ENCODE measurements at regions not wholly inside any gene's neighbourhood (a gene's known extent, or its start where the extent isn't known, plus 50 kb on each side); places are given as distances from the start of the nearest gene placed in this dataset.

- H3K9ac ChIP-seq (replicated peaks; ENCODE audit: extremely low read depth, insufficient read depth, low read length), result no peak overlapping the region
- no peaks in the 10 kb centered on the region for H3K36me3 ChIP-seq (ENCODE audit: control insufficient read depth in 2 of 2, extremely low read depth in 1 of 2, insufficient read depth in 2 of 2, low read length in 2 of 2)
- H3K9me1 ChIP-seq (replicated peaks; ENCODE audit: control insufficient read depth, extremely low read depth, insufficient read depth, low read length), result no peaks in the 10 kb centered on the region
- intact Hi-C loops (cut with micrococcal nuclease), result no loop called here
- no peak for DNase-seq (ENCODE audit: low read depth, low spot score)
- no TSS peak for BruUV-seq (replicated peaks)
- no peak overlapping the region for H3K4me2 ChIP-seq (ENCODE audit: insufficient read depth, low read length)
- H3K4me1 ChIP-seq (ENCODE audit: control insufficient read depth, extremely low read depth, insufficient read depth, low read length), result no peaks in the 10 kb centered on the region
- no peak overlapping the region for H2AFZ ChIP-seq (ENCODE audit: low read depth, low read length)
- no peaks in the 10 kb centered on the region for H3K27me3 ChIP-seq (ENCODE audit: control insufficient read depth in 2 of 2, insufficient read depth in 2 of 2, low read length in 2 of 2)
- no peak overlapping the region for H3K4me3 ChIP-seq (replicated peaks in 1 of 3; ENCODE audit: insufficient read depth in 1 of 3, low read depth in 1 of 3, low read length in 3 of 3)
- CTCF ChIA-PET, result interaction anchor here (1.6 kb wide), 1 partner anchor 7 kb away, joined by 4 read pairs; no protein-coding TSS in a partner anchor
- POLR2A ChIA-PET, result no interaction called here
- H3K9me3 ChIP-seq (replicated peaks; ENCODE audit: control insufficient read depth, insufficient read depth, low read length), result no peaks in the 10 kb centered on the region
- no peak overlapping the region for H3K27ac ChIP-seq (ENCODE audit: insufficient read depth, low read depth, low read length)
- no peaks in the 10 kb centered on the region for H3K79me2 ChIP-seq (ENCODE audit: control insufficient read depth, insufficient read depth, low read length)
- no peak for TF ChIP-seq JUN (IDR thresholded peaks at IDR 0.05; ENCODE audit: borderline replicate concordance, insufficient read depth, insufficient read length, low read depth)
- TF ChIP-seq, protein P1, sequence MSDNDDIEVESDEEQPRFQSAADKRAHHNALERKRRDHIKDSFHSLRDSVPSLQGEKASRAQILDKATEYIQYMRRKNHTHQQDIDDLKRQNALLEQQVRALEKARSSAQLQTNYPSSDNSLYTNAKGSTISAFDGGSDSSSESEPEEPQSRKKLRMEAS (IDR thresholded peaks at IDR 0.05; ENCODE audit: insufficient read depth, insufficient read length), result no peak
- TF ChIP-seq POLR2A (IDR thresholded peaks at IDR 0.05; ENCODE audit: low read depth, low read length), result no peak
- no peak for TF ChIP-seq MYC (IDR thresholded peaks at IDR 0.05; ENCODE audit: low read depth, low read length)
- TF ChIP-seq FOS (IDR thresholded peaks at IDR 0.05; ENCODE audit: borderline replicate concordance, insufficient read depth, low read length), result no peak
- TF ChIP-seq EZH2 (IDR thresholded peaks at IDR 0.05; ENCODE audit: borderline replicate concordance, low read depth, low read length, severe bottlenecking), result no peak
- TF ChIP-seq CTCF (IDR thresholded peaks at IDR 0.05; ENCODE audit: extremely low read depth in 1 of 2, insufficient read depth in 1 of 2, low read depth in 1 of 2, low read length in 2 of 2), result no peak
- TF ChIP-seq GATA2 (IDR thresholded peaks at IDR 0.05; ENCODE audit: insufficient read depth, insufficient read length, low read depth, low read length), result no peak
- TF ChIP-seq POLR2AphosphoS5 (IDR thresholded peaks at IDR 0.05; ENCODE audit: insufficient read depth, low read depth, low read length), result no peak
- FAIRE-seq, result no peak
- dilution Hi-C loops (cut with MboI; ENCODE audit: extremely low pct_ligation_motif_present, low sequenced_read_pairs), result no loop called here
- H4K20me1 ChIP-seq (replicated peaks; ENCODE audit: control insufficient read depth, extremely low read depth, insufficient read depth, low read length), result no peaks in the 10 kb centered on the region
These were observed 68.3 kb upstream of the RND3 start for GRCh38 chr2:150555611-150556356.

All from endothelial cell of umbilical vein (primary cell).